ENCODE measurements at regions not wholly inside any gene's neighbourhood (a gene's known extent, or its start where the extent isn't known, plus 50 kb on each side); places are given as distances from the start of the nearest gene placed in this dataset.

- no peak for DNase-seq
Observed at GRCh38 chr14:100440207-100440631, 117.1 kb downstream of the SLC25A47 start.

DNA sequence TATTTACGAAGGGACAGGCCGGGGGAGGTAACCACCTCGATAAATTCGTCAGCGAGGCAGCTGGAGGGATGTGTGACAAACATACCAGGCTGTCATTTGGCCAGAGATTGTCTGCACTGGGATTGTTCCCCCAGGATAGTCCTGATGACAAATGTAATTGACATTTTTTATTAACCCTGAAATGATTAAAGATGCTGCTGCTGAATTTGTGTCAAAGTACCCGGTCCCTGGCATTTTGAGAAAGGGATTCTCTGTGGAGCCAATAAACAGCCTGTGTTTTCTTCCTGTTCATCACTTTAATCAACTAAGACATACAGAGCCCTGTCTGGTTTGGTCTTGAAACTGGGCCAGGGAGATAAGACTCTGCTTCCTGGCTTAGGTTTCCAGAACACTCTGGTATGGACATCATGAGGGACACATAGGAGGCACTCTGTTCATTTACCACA lies 117.6 kb downstream of the SLC25A47 start:
- DNase-seq, result no peak

DNA sequence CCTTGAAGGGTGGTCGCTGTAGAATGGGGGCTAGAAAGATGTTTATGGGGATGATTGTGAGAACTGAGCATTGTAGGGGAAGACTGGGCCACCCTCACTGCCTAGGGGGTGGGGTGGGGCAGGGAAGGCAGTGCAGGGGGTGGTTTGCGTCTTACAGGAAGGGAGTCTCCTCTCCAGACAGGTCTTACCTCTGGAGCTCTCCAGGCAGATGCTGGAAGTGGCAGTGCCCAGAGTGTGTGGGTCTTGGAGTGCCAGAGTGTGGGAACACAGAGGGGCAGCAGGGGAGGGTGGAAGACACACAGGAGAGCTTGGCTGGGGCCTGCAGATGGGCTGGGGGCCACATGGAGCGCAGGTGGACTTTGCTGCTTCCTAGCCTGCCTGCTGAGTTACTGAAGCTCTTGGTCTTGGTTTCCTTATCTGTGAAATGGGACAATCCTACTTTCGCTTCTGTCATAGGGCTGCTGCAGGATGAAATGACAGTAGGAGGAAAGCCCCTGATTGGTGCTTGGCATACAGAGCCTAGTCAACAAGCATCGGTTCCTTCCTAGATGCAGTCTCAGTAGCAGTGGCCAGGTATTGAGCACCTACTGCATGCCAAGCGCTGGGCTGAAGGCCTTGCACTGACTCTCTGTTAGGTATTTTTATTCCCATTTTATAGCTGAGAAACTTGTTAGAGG lies 118.3 kb downstream of the SLC25A47 start:
- no peak for DNase-seq

DNA sequence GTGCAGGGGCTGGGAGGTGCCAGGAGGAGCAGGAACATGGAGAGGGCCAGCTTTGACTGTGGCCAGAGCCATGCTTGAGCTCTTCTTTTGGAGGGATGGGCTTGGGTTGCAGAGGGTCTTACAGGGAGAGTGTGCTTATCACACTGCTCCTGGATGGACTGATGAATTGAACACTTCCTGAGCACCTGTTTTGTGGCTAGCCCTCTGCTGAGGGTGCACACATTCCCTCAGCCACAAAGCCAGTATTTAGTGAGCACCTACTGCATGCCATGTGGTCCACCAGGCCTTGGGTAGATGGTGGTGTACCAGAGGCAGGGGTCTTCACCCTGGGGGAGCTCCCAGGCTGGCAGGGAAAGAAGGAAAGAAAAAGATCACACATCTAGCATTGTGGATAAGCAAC lies 118.9 kb downstream of the SLC25A47 start:
- no peak for DNase-seq

GRCh38 chr14:100442498-100443490 lies 119.7 kb downstream of the SLC25A47 start:
- DNase-seq, result no peak

GRCh38 chr14:100443603-100444002 lies 120.5 kb downstream of the SLC25A47 start:
- no peak for DNase-seq

DNA sequence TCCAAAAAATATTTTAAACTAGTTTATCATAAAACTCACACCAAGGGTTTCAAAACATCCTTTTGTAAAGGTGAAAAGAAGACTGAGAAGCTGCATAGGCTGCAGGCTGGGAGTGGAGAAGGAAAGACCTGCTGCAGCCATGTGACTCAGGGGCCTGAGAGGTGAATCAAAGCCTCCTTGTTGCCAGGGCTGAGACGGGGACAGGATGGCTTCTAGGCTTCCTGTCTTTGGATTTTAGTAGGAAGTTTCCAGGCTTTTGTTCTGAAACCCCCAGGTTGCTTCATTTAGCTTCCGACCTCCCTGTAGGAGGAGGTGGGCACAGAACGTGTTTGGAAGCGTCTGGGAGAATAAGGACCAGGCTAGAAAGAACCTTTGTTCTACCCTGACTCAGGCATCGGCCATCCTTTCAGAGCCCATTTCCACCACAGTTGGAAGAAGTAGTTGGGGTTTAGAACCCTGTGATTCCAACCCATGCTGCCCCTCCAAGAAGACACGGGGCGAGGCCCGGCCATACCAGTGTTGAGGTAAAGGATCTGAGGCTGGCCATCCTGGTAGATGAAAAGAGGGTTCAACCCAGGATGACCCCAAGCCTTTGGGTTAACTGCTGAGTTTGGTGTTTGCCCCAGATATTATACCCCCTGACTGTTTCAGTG lies 122.4 kb downstream of the SLC25A47 start:
- no peak for DNase-seq

DNA sequence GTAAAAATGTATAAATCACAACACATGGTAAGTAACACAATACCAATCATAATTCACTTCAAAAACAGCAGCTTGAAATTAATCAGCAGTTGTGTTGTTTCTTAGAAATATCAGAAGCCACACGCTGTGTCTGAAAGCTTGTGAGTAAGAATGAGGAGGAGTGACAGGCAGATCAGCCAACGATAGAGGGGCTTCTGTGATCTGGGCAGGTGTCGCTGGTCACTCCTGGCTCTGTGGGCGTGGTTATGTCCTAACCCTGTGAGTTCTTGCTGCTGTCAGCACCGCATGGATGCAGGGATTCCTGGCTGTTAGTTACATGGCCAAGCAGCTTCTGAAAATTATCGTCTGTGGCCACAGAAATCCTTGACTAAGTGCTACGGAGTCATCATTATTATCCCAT lies 123.4 kb downstream of the SLC25A47 start:
- no peak for DNase-seq

- DNase-seq, result no peak
Observed at GRCh38 chr14:100448376-100448775, 125.2 kb downstream of the SLC25A47 start.

GRCh38 chr14:100449225-100449987 lies 126.3 kb downstream of the SLC25A47 start:
- DNase-seq, result no peak

DNA sequence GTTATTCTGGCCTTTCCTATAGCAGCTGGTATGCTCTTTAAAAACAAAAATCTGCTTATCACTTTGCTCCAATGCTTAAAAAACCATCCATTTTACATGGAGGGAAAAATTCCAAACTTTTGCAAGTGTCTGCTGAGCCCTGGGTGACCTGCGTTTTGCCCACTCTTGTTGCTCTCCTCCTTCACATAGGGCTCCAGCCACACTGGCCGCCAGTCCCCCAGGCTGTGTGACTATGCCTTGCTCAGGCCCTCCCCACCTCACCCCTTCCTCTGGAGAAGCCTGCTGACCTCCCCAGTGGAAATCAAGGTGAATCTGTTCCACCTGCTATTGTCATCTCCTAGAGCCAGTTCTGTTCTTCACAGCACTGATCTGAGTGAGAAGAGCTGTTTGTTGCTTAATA lies 126.9 kb downstream of the SLC25A47 start:
- no peak for DNase-seq

DNA sequence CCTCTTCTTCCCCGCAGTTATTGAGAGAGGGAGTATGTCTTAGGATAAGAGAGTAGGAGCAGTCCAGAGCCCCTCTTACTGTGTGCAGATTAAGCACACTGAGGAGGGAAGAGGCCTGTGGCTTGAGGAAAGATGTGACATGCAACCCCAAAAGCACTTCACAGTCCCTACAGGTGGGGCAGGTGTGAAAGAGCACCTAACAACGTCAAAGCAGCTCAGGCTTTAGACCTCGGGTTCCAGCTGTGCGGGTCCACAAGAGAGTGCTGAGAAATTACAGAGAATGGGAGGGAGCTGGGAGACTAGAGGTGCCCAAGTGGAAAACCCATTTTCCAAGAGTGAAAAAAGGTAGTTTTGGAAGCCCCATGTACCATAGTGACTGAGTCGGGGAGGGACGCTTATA lies 127.6 kb downstream of the SLC25A47 start:
- DNase-seq, result no peak

DNA sequence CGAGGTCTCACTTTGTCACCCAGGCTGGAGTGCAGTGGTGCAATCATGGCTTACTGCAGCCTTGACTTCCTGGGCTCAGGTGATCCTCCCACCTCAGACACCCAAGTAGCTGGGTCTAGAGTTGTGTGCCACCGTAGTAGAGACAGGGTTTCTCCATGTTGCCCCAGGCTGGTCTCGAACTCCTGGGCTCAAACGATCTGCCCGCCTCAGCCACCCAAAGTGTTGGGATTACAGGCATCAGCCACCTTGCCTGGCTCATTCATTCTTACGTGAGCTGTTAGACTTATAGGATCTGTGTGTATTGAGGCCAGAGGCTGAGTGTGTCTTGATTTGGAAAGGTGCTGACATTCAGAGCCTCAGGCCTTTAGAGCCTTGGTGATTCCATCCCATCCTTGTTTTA lies 128.1 kb downstream of the SLC25A47 start:
- DNase-seq, result no peak

GRCh38 chr14:100453930-100454329 lies 130.8 kb downstream of the SLC25A47 start:
- DNase-seq, result no peak

- DNase-seq, result no peak
Observed at GRCh38 chr14:100454437-100454836, 131.3 kb downstream of the SLC25A47 start.

GRCh38 chr14:100463937-100464336 lies 123.3 kb downstream of the BEGAIN start:
- DNase-seq, result no peak

- no peak for DNase-seq
Observed at GRCh38 chr14:100466111-100466856, 120.9 kb downstream of the BEGAIN start.

GRCh38 chr14:100467046-100467750 lies 120.0 kb downstream of the BEGAIN start:
- DNase-seq, result no peak

DNA sequence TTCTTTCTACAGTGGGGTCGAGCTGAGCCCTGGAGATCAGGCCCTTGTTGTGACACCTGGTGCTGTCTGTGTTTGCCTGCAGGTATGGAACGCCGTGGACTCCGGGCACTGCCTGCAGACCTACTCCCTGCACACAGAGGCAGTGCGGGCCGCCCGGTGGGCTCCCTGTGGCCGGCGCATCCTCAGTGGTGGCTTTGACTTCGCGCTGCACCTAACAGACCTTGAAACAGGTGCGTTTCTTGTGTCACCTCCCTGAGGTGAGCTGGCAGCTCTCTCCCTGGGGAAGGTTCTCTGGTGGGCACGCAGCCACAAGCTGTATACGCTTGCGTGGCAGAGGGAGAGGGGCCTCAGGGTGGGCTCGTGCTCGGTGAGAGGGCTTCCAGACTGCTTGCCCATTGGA lies 119.3 kb downstream of the BEGAIN start:
- DNase-seq, result no peak

- DNase-seq, result no peak
Observed at GRCh38 chr14:100468557-100468956, 118.7 kb downstream of the BEGAIN start.
